IMR-90 (cell line): ENCODE measurements at regions not wholly inside any gene's neighbourhood (a gene's known extent, or its start where the extent isn't known, plus 50 kb on each side); places are given as distances from the start of the nearest gene placed in this dataset.

Source experiments
- ATAC-seq: fragments of 200-7000 bp; cut with Tn5 transposase; 2 replicates; pipeline ENCODE4 v1.9.1; 2020; ENCODE audit warnings: low read depth, mild to moderate bottlenecking, moderate library complexity
- BruUV-seq: library from RNA; stranded (reverse); fragments of 400-500 nt; replicated peaks from 2 replicates; lab custom pipeline; 2021; lab: Mats Ljungman, UMichigan
- CTCF ChIA-PET: fragments of 300-600 bp; formaldehyde crosslinking; extraction: SDS; loops from one replicate; lab custom pipeline; 2021; ENCODE audit warnings: antibody characterized with exemption; lab: Yijun Ruan, JAX
- POLR2A ChIA-PET: fragments of 300-600 bp; sonication (Branson Sonifier 250); formaldehyde crosslinking; loops from one replicate; lab custom pipeline; 2022; ENCODE audit warnings: antibody characterized with exemption; ENCODE audit not compliant: unreplicated experiment; lab: Charles Lee
- DNase-seq: peaks from one replicate; pipeline ENCODE4 v3.0.0; 2013
- H2AFZ ChIP-seq: replicated peaks from 2 replicates; pipeline ENCODE3; 2013; ENCODE audit warnings: low read length, mild to moderate bottlenecking; ENCODE audit not compliant: poor library complexity
- H2AK5ac ChIP-seq: 2 replicates; pipeline ENCODE4 v1.6.1; 2013; ENCODE audit warnings: low read depth, low read length, inconsistent platforms
- H2AK9ac ChIP-seq: replicated peaks from 2 replicates; pipeline ENCODE3; 2013; ENCODE audit warnings: mild to moderate bottlenecking, low read depth, low read length, moderate library complexity; ENCODE audit not compliant: poor library complexity
- H2BK120ac ChIP-seq: 2 replicates; pipeline ENCODE4 v1.6.1; 2013; ENCODE audit warnings: low read depth, low read length, inconsistent platforms
- H2BK15ac ChIP-seq: 3 replicates; pipeline ENCODE4 v1.6.1; 2013; ENCODE audit warnings: low read depth, low read length, inconsistent platforms
- H2BK20ac ChIP-seq: 2 replicates; pipeline ENCODE4 v1.6.1; 2013; ENCODE audit warnings: low read depth, mild to moderate bottlenecking, inconsistent platforms, low read length, moderate library complexity
- H2BK5ac ChIP-seq: 2 replicates; pipeline ENCODE4 v1.6.1; 2013; ENCODE audit warnings: mild to moderate bottlenecking, low read depth, low read length, inconsistent platforms; ENCODE audit not compliant: poor library complexity, severe bottlenecking
- H3K14ac ChIP-seq: replicated peaks from 2 replicates; pipeline ENCODE4 v1.6.1; 2013; ENCODE audit warnings: low read depth, low read length, inconsistent platforms
- H3K18ac ChIP-seq: 2 replicates; pipeline ENCODE4 v1.6.1; 2013; ENCODE audit warnings: low read depth, low read length, control low read depth
- H3K23ac ChIP-seq: 2 replicates; pipeline ENCODE4 v1.6.1; 2013; ENCODE audit warnings: low read depth, low read length, inconsistent platforms
- H3K27ac ChIP-seq: 2 replicates; pipeline ENCODE4 v1.5.1; 2013; ENCODE audit warnings: mild to moderate bottlenecking, control low read depth, low read length; ENCODE audit not compliant: insufficient read depth
- H3K27me3 ChIP-seq: 2 replicates; pipeline ENCODE4 v1.6.1; 2013; ENCODE audit warnings: low read length; ENCODE audit not compliant: control insufficient read depth, insufficient read depth
- H3K36me3 ChIP-seq: 2 replicates; pipeline ENCODE4 v1.6.1; 2013; ENCODE audit warnings: low read length, mixed read lengths; ENCODE audit not compliant: control insufficient read depth, insufficient read depth
- H3K4ac ChIP-seq: 2 replicates; pipeline ENCODE4 v1.6.1; 2013; ENCODE audit warnings: low read depth, low read length, inconsistent platforms
- H3K4me1 ChIP-seq: 2 replicates; pipeline ENCODE4 v1.6.1; 2013; ENCODE audit warnings: low read length, mixed read lengths; ENCODE audit not compliant: control insufficient read depth, insufficient read depth
- H3K4me2 ChIP-seq: 2 replicates; pipeline ENCODE4 v1.6.1; 2013; ENCODE audit warnings: low read depth, mild to moderate bottlenecking, control low read depth, low read length, moderate library complexity
- H3K4me3 ChIP-seq: 2 replicates; pipeline ENCODE4 v1.5.1; 2013; ENCODE audit warnings: low read depth, mild to moderate bottlenecking, control low read depth, low read length, moderate library complexity; ENCODE audit not compliant: insufficient read depth
- H3K56ac ChIP-seq: 2 replicates; pipeline ENCODE4 v1.6.1; 2013; ENCODE audit warnings: low read length, inconsistent platforms; ENCODE audit not compliant: insufficient read depth; ENCODE audit errors: extremely low read depth
- H3K79me1 ChIP-seq, 2 experiments: 2 replicates each; pipeline ENCODE4 v1.6.1; 2013; ENCODE audit warnings: low read length in 2 of 2, inconsistent platforms in 1 of 2, low read depth in 1 of 2
- H3K9ac ChIP-seq: 2 replicates; pipeline ENCODE4 v1.6.1; 2013; ENCODE audit warnings: low read depth, low read length, control low read depth
- H3K9me1 ChIP-seq: 2 replicates; pipeline ENCODE4 v1.6.1; 2013; ENCODE audit warnings: low read length, inconsistent platforms; ENCODE audit not compliant: insufficient read depth
- H3K9me3 ChIP-seq: 2 replicates; pipeline ENCODE4 v1.6.1; 2013; ENCODE audit warnings: low read length; ENCODE audit not compliant: control insufficient read depth, insufficient read depth
- H4K20me1 ChIP-seq: 2 replicates; pipeline ENCODE4 v1.6.1; 2013; ENCODE audit warnings: low read length, inconsistent platforms; ENCODE audit not compliant: insufficient read depth
- H4K5ac ChIP-seq: 2 replicates; pipeline ENCODE4 v1.6.1; 2013; ENCODE audit warnings: mild to moderate bottlenecking, low read depth, low read length, control low read depth
- H4K8ac ChIP-seq, 2 experiments: 2 replicates each; pipeline ENCODE4 v1.6.1; 2013; ENCODE audit warnings: low read depth in 2 of 2, low read length in 2 of 2, control low read depth in 1 of 2, inconsistent platforms in 1 of 2
- H4K91ac ChIP-seq: 2 replicates; pipeline ENCODE4 v1.6.1; 2013; ENCODE audit warnings: low read depth, low read length, inconsistent platforms; ENCODE audit not compliant: insufficient read depth
- BHLHE40 ChIP-seq: fragments of 150-350 bp; IDR thresholded peaks from 2 replicates; pipeline ENCODE4 v1.6.1; 2016; ENCODE audit warnings: mild to moderate bottlenecking, low read depth, low read length
- RFX5 ChIP-seq: IDR thresholded peaks from 2 replicates; pipeline ENCODE4 v1.8.0; 2012; ENCODE audit warnings: low read depth, mild to moderate bottlenecking, low read length, moderate library complexity
- WGBS, 2 experiments: methylation state at CpG; one replicate each; pipeline versions ENCODE4 v1.1.5 to v1.1.7; 2013; ENCODE audit warnings: missing lambda C conversion rate in 2 of 2; ENCODE audit not compliant: insufficient read length in 1 of 2; ENCODE audit errors: extremely low coverage in 2 of 2; 5-methylcytosine and 5-hydroxymethylcytosine counted together
- dilution Hi-C: fragments of 300-500 bp; cut with HindIII; formaldehyde crosslinking; loops from one replicate; pipeline ENCODE4 v1.14.3; 2018; ENCODE audit warnings: low sequenced_read_pairs; ENCODE audit not compliant: unreplicated experiment
- in situ Hi-C: fragments of 300-500 bp; cut with MboI; formaldehyde crosslinking; loops from 3 replicates; pipeline ENCODE4 v1.14.3; 2019; ENCODE audit warnings: low sequenced_read_pairs, inconsistent platforms, mixed read lengths
- intact Hi-C: fragments of 100-400 bp; cut with micrococcal nuclease; formaldehyde crosslinking; loops from 2 replicates; pipeline ENCODE4 v1.10.0; 2022

- no peak overlapping the region for H2BK20ac ChIP-seq
- ATAC-seq, result no peak
- DNase-seq, result no peak
- H4K8ac ChIP-seq, result no peak overlapping the region
- WGBS, 2 experiments, result 76% methylated on average over 6 of the region's 37 CpGs; no CpG with 5 or more reads in 1 of the 2 experiments
- POLR2A ChIA-PET, result no interaction called here
- no peak overlapping the region for H3K4ac ChIP-seq
- no peak overlapping the region for H3K9ac ChIP-seq
- no peak for TF ChIP-seq RFX5
- no peak for TF ChIP-seq BHLHE40
- intact Hi-C loops (no loop called here), in situ Hi-C loops (no loop called here), dilution Hi-C loops (no loop called here)
- no peak overlapping the region for H2BK5ac ChIP-seq
- H2AK9ac ChIP-seq, result no peak overlapping the region
- no peak overlapping the region for H4K5ac ChIP-seq
- H3K4me2 ChIP-seq, result no peak overlapping the region
- H2BK15ac ChIP-seq, result no peak overlapping the region
- H4K20me1 ChIP-seq, result no peaks in the 10 kb centered on the region
- no peaks in the 10 kb centered on the region for H3K27me3 ChIP-seq
- no peak overlapping the region for H3K27ac ChIP-seq
- H3K14ac ChIP-seq, result no peak overlapping the region
- H3K79me1 ChIP-seq, result no peaks in the 10 kb centered on the region
- no peaks in the 10 kb centered on the region for H3K36me3 ChIP-seq
- H3K23ac ChIP-seq, result no peak overlapping the region
- H3K4me3 ChIP-seq, result no peak overlapping the region
- H3K18ac ChIP-seq, result no peak overlapping the region
- H2AFZ ChIP-seq, result no peak overlapping the region
- H3K9me1 ChIP-seq, result no peaks in the 10 kb centered on the region
- no TSS peak for BruUV-seq
- peaks cover 14% of the 10 kb centered on the region; the same call in 1 of the 2 replicates for H3K9me3 ChIP-seq
- CTCF ChIA-PET, result no interaction called here
- no peak overlapping the region for H4K91ac ChIP-seq
- H3K4me1 ChIP-seq, result no peaks in the 10 kb centered on the region
- H2BK120ac ChIP-seq, result no peak overlapping the region
- H2AK5ac ChIP-seq, result no peak overlapping the region
- H3K56ac ChIP-seq, result no peak overlapping the region
Measured at GRCh38 chr13:68984688-68985319, 1122.8 kb upstream of the ATXN8OS start.
